ENCODE measurements at regions not wholly inside any gene's neighbourhood (a gene's known extent, or its start where the extent isn't known, plus 50 kb on each side); places are given as distances from the start of the nearest gene placed in this dataset.
"Not testable (repeated sequence)": the region's sequence is repeated elsewhere in the genome, so short reads cannot be mapped to it uniquely, and the experiment has no call there.

DNA sequence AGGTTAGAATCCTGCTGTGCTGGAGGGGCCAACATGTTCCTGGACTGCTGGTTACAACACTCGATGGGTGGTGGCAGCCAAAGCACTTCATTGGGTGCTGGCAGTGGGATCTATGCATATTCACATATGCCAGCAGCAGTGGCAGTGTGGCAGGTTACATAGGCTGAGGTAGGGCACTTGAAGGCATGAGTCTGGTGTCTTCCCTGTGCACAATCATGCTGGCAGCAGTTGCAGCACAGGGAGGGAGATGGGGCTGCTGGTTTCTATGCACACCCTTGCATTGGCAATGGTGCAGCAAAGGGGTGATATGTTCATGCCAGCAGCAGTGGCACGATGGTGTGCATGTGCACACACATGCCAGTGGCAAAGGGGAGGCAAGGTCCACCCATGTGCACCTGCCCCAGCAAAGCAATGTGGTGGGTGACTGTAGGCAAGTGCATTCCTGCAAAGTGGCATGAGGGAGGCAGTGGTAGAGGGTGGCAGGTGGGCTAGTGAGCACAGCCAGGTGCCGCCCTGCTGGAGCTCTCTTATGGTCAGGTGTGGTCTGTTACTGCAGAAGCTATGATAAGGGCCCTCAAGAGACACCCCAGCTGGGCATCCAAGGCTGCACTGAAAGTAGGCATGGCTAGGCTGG, 356.2 kb upstream of the STEAP1 start:
- no peaks in the 10 kb centered on the region for H3K27me3 Mint-ChIP-seq (ENCODE audit: low read depth)
- H3K4me1 Mint-ChIP-seq (ENCODE audit: low read depth): no peaks in the 10 kb centered on the region
- peaks cover 0 to 2% of the 10 kb centered on the region in 2 donors for H3K9me3 Mint-ChIP-seq
- no peak overlapping the region for H3K27ac Mint-ChIP-seq
- H3K4me3 Mint-ChIP-seq: no peak overlapping the region
- ATAC-seq (replicated peaks in 1 of 2): no peak
- H3K36me3 Mint-ChIP-seq (ENCODE audit: insufficient read depth in 2 of 2): no peaks in the 10 kb centered on the region
- DNase-seq: no peak

DNA sequence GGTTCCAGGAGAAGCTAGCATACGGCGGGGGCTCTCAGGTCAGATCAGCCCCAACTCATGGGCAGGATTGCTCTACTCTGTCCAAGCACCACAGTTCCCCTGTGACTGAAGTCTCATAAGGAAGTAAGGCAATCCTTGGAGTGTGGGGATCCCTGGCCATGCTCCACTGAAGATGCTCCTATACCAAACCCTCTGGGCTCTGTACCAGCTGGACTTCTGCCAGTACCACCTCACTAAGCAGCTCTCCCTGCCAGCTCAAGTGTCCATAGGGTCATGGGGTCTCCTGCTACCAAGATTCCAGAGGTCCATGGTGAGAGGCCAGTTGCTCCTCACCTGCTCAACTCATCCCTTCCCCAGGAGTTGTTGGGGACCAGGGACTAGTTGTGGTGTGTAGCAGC, 355.7 kb upstream of the STEAP1 start:
- no peaks in the 10 kb centered on the region for H3K4me1 Mint-ChIP-seq (ENCODE audit: low read depth)
- no peak overlapping the region for H3K4me3 Mint-ChIP-seq
- ATAC-seq (replicated peaks in 1 of 2) (no peak), DNase-seq (no peak)
- H3K27ac Mint-ChIP-seq: no peak overlapping the region
- no peaks in the 10 kb centered on the region for H3K27me3 Mint-ChIP-seq (ENCODE audit: low read depth)
- H3K36me3 Mint-ChIP-seq (ENCODE audit: insufficient read depth in 2 of 2): peaks cover 0 to 1% of the 10 kb centered on the region in 2 donors
- peaks cover 0 to 2% of the 10 kb centered on the region in 2 donors for H3K9me3 Mint-ChIP-seq

DNA sequence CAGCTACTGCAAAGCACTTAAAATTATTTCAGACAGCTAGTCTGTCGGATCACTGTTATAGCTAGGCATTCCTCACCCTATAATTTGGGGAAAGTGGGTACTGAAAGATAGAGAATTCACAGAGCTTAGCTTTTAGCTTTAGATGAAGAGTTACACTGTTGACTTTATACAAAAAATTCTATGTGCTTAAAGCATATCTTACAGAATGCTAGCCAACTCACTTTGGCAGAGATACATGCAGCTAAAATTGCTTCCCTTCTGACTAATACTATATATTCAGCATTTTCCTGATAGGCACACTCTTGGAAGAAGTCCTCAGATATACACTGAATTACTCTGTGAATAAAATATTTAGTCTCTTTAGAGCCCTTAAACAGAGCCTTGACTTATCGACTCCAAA, 353.5 kb upstream of the STEAP1 start:
- H3K9me3 Mint-ChIP-seq: peaks cover 0 to 2% of the 10 kb centered on the region in 2 donors
- H3K36me3 Mint-ChIP-seq (ENCODE audit: insufficient read depth in 2 of 2): peaks cover 0 to 1% of the 10 kb centered on the region in 2 donors
- H3K4me3 Mint-ChIP-seq: no peak overlapping the region
- ATAC-seq (replicated peaks in 1 of 2) (no peak), DNase-seq (no peak)
- no peaks in the 10 kb centered on the region for H3K4me1 Mint-ChIP-seq (ENCODE audit: low read depth)
- H3K27me3 Mint-ChIP-seq (ENCODE audit: low read depth): no peaks in the 10 kb centered on the region
- no peak overlapping the region for H3K27ac Mint-ChIP-seq

DNA sequence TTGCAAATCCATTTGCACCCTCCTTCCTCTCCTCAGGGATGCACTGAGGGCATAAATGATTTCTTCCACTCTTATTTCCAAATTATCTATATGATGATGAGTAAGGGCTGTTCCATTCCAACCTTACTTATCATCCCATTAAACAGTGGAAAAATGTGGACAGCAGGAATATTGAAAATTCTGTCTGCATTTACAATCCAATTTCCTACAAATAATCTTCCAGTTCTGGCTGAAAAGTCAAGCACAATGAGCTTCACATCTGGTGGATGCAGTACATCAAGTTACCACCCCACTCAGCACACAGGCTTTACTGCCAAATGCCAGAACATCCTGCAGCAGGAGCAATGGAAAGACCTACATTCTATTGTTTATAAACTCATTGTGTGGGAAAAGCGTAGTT, 345.0 kb upstream of the STEAP1 start:
- Mint-ChIP-seq H3K9me3 (peaks cover 3 to 7% of the 10 kb centered on the region in 2 donors), H3K4me1 (ENCODE audit: low read depth) (no peaks in the 10 kb centered on the region), H3K36me3 (ENCODE audit: insufficient read depth in 2 of 2) (no peaks in the 10 kb centered on the region), H3K27ac (no peak overlapping the region), H3K27me3 (ENCODE audit: low read depth) (no peaks in the 10 kb centered on the region), H3K4me3 (no peak overlapping the region)
- ATAC-seq (replicated peaks in 1 of 2) (no peak), DNase-seq (no peak)

DNA sequence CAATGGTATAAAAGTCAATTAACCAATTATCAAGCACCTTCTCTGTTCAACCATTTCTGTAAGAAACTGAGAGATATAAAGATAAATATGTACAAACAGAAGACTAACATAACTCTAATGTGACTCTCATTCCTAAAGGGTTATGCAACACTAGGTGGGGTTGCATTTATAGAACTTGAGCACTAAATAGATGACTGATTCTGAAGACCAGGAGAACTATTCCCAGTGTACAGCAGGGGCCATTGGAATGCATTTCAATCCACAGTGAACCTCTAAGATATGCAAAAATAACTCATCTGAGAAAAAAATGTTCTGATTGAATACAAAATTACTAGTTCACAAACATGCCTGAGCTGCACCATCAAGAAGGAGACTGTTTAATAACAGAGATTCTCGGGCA, 341.2 kb upstream of the STEAP1 start:
- no peak overlapping the region for H3K27ac Mint-ChIP-seq
- no peaks in the 10 kb centered on the region for H3K27me3 Mint-ChIP-seq (ENCODE audit: low read depth)
- H3K9me3 Mint-ChIP-seq: peaks cover 0 to 3% of the 10 kb centered on the region in 2 donors
- no peaks in the 10 kb centered on the region for H3K36me3 Mint-ChIP-seq (ENCODE audit: insufficient read depth in 2 of 2)
- H3K4me3 Mint-ChIP-seq: no peak overlapping the region
- ATAC-seq (replicated peaks in 1 of 2): no peak
- DNase-seq: no peak
- H3K4me1 Mint-ChIP-seq (ENCODE audit: low read depth): no peaks in the 10 kb centered on the region

DNA sequence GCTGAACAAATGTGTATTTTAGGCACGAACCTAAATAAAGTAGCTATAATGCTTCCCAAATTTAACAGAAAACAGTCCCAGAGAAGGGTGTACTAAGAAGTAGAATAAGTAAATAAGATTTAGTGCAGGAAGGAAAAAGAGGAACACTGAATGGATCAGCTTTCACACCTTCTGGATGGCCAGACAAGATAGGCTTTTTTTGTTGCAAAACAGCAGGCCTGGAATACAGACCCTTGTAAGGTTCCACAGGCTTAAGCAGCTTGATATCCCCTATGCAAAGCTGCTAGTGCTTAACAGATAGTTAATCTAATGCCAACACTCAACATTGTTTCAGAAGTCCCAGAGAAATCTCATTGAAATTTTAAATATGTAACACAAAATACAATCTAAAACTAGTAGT, 328.1 kb upstream of the STEAP1 start:
- DNase-seq: no peak
- Mint-ChIP-seq H3K9me3 (no peaks in the 10 kb centered on the region), H3K27ac (no peak overlapping the region), H3K27me3 (ENCODE audit: low read depth) (no peaks in the 10 kb centered on the region), H3K4me3 (no peak overlapping the region), H3K36me3 (ENCODE audit: insufficient read depth in 2 of 2) (no peaks in the 10 kb centered on the region), H3K4me1 (ENCODE audit: low read depth) (no peaks in the 10 kb centered on the region)
- ATAC-seq (replicated peaks in 1 of 2): no peak

DNA sequence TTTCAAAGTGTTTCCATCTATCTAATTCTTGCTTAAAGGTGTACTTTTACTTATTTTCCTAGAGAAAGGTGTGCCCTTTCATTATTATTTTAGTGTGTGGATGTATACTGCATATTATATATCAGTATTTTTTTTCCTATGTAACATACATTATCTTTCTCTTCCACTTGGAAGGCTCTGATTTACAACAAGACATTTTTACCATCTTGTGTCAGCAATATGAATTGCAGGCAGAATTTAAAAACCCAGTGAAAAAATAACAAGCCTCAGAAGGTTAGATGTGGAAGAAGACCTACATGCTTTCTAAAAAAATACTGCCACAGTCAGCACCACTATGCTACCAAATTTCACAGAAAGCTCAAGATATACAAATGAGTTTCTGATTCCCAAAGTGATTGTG, 327.7 kb upstream of the STEAP1 start:
- ATAC-seq (replicated peaks in 1 of 2) (no peak), DNase-seq (no peak)
- Mint-ChIP-seq H3K27ac (no peak overlapping the region), H3K27me3 (ENCODE audit: low read depth) (no peaks in the 10 kb centered on the region), H3K36me3 (ENCODE audit: insufficient read depth in 2 of 2) (no peaks in the 10 kb centered on the region), H3K4me1 (ENCODE audit: low read depth) (no peaks in the 10 kb centered on the region), H3K9me3 (no peaks in the 10 kb centered on the region), H3K4me3 (no peak overlapping the region)

DNA sequence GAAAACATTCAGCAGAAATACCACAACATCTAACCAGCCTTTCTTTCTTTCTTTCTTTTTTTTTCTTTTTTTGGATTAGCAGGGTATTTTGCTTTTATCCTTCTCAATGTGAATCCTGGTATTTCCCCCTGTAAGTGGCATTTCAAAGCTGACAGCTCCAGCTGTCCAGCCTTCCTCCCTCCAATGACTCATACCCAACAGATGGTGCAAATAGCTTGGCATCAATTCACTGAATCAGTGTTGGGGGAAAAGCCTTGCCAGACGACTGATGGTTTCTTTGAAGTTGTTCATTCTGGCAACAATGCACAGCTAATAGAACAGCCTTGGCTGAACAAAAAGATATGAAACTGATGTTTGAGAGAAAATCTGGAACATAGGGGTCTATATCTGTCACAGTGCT, 316.8 kb upstream of the STEAP1 start:
- H3K4me1 Mint-ChIP-seq (ENCODE audit: low read depth): no peaks in the 10 kb centered on the region
- H3K27me3 Mint-ChIP-seq (ENCODE audit: low read depth): no peaks in the 10 kb centered on the region
- H3K27ac Mint-ChIP-seq: no peak overlapping the region
- DNase-seq (no peak), ATAC-seq (replicated peaks in 1 of 2) (no peak)
- H3K4me3 Mint-ChIP-seq: no peak overlapping the region
- H3K36me3 Mint-ChIP-seq (ENCODE audit: insufficient read depth in 2 of 2): no peaks in the 10 kb centered on the region
- no peaks in the 10 kb centered on the region for H3K9me3 Mint-ChIP-seq

DNA sequence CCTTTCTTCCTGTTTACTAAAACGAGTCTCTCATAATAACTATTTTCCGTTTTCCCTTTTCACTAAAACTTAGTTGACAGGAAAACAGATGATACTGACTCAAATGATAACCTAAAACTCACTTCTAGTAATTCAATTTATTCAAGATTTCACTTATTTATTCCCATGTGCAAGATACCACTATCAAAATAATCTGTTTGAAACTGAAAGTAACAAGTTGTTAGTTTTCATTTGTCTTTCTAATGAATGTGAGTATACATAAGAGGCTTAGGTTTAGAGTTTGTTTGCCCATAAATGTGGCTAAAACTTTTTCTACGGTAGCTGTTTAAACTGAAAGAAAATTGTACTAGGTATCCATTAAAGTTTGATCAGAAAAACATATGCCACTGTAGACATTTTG, 314.9 kb upstream of the STEAP1 start:
- Mint-ChIP-seq H3K36me3 (ENCODE audit: insufficient read depth in 2 of 2) (no peaks in the 10 kb centered on the region), H3K4me1 (ENCODE audit: low read depth) (no peaks in the 10 kb centered on the region), H3K27ac (no peak overlapping the region), H3K9me3 (no peaks in the 10 kb centered on the region), H3K4me3 (peak overlapping the region in 1 of 2 donors; percentile 29), H3K27me3 (ENCODE audit: low read depth) (no peaks in the 10 kb centered on the region)
- DNase-seq (no peak), ATAC-seq (replicated peaks in 1 of 2) (no peak)

DNA sequence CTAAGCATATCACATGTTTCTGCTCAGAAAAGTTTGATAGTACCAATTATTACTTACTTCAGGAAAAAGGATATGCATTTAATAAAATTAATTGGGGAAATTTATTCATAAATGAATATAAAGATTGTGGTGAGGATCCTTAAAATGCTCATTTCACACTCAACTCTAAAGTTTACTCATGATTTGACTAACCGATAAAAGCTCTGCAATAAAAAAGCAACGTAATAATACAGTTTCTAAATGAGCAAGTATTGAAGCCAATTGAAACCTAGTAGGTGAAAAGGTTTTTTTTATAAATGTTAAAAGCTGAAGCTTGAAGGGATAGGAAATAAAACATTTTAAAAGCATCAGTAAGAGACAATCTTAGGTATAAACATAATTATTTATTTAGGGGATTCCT, 308.3 kb upstream of the STEAP1 start:
- DNase-seq: no peak
- Mint-ChIP-seq H3K9me3 (peaks cover 0 to 2% of the 10 kb centered on the region in 2 donors), H3K4me3 (no peak overlapping the region), H3K27ac (no peak overlapping the region), H3K4me1 (ENCODE audit: low read depth) (no peaks in the 10 kb centered on the region), H3K27me3 (ENCODE audit: low read depth) (no peaks in the 10 kb centered on the region), H3K36me3 (ENCODE audit: insufficient read depth in 2 of 2) (no peaks in the 10 kb centered on the region)
- ATAC-seq (replicated peaks in 1 of 2): no peak

DNA sequence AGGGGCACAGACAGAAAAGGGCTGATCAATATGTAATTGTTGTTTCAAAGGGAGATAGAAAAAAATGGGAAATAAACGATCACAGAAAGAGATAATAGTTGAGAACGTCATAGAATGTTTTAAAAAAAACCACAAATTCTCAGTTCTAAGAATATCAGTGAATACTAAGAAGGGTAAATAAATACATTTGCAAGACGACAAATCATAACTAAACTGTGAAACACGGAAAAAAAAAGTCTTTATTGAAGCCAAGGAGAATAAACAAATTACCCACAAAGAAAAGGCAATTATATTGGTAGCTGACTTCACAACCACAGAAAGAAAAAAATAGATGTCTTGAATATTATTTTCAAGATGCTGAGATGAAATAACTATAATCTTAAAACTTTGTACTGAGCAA, 305.2 kb upstream of the STEAP1 start:
- no peaks in the 10 kb centered on the region for H3K36me3 Mint-ChIP-seq (ENCODE audit: insufficient read depth in 2 of 2)
- H3K4me3 Mint-ChIP-seq: no peak overlapping the region
- peaks cover 0 to 2% of the 10 kb centered on the region in 2 donors for H3K9me3 Mint-ChIP-seq
- no peak for DNase-seq
- H3K27ac Mint-ChIP-seq: no peak overlapping the region
- ATAC-seq (replicated peaks in 1 of 2): no peak
- H3K27me3 Mint-ChIP-seq (ENCODE audit: low read depth): no peaks in the 10 kb centered on the region
- no peaks in the 10 kb centered on the region for H3K4me1 Mint-ChIP-seq (ENCODE audit: low read depth)

DNA sequence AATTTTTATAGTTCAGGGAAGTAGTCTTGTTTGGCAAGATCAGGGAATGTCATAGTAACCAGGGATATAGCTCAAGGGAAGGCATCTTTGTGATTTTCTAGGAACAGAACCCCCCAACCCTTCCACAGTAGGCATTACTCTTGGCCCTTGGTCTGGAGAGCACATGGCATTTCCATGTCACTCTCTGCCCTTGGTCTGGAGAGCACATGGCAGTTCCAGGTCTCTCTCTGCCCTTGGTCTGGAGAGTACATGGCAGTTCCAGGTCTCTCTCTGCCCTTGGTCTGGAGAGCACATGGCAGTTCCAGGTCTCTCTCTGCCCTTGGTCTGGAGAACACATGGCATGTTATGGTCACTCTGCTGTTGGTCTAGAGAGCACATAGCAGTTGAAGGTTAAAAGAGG, 297.2 kb upstream of the STEAP1 start:
- not testable (repeated sequence) for ATAC-seq (replicated peaks in 1 of 2); H3K9me3 Mint-ChIP-seq; H3K27me3 Mint-ChIP-seq (ENCODE audit: low read depth); H3K4me1 Mint-ChIP-seq (ENCODE audit: low read depth); H3K4me3 Mint-ChIP-seq; H3K36me3 Mint-ChIP-seq (ENCODE audit: insufficient read depth in 2 of 2); H3K27ac Mint-ChIP-seq; DNase-seq

DNA sequence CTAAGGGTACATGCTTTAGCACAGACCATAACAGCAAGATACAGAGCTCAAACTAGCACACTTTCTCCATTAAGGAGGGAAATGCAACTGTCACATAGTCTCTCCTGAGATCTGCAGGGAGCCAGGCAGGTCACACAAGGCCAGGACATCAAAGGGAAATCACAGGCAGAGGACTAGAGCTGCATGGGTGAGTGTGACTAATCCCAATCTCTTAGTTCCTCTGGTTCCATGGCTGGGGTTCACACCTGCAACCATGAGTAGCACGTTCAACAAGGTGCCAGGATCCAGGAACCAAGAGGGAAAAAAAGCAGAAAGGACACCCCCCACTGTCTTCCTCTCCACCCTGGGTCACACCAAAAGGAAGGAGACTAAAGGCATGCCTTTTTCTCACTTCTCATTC, 296.5 kb upstream of the STEAP1 start:
- Mint-ChIP-seq H3K27ac (no peak overlapping the region), H3K9me3 (peaks cover 0 to 4% of the 10 kb centered on the region in 2 donors), H3K4me3 (no peak overlapping the region), H3K27me3 (ENCODE audit: low read depth) (no peaks in the 10 kb centered on the region), H3K36me3 (ENCODE audit: insufficient read depth in 2 of 2) (no peaks in the 10 kb centered on the region), H3K4me1 (ENCODE audit: low read depth) (no peaks in the 10 kb centered on the region)
- DNase-seq (no peak), ATAC-seq (replicated peaks in 1 of 2) (no peak)

DNA sequence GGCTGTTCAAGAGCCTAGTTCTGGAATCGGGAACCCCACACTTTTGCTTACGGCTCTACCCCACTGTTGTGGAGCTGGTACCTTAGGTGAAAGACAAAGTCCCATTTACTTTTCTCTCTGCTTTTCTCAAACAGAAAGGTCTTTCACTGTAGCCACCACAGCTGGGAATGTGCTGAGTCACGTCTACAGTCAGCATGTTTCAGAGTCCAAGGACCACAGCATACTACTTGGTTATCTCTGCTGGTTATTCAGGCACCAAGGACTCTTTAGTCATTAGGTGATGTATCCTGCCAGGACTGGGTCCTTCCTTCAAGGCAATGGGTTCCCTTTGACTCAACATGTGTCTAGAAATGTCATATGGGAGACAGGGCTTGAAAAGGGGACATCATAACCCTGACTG, 266.8 kb upstream of the STEAP1 start:
- H3K4me1 Mint-ChIP-seq (ENCODE audit: low read depth): no peaks in the 10 kb centered on the region
- ATAC-seq (replicated peaks in 1 of 2): no peak
- no peak overlapping the region for H3K4me3 Mint-ChIP-seq
- H3K27ac Mint-ChIP-seq: no peak overlapping the region
- DNase-seq: no peak
- H3K9me3 Mint-ChIP-seq: peaks cover 0 to 4% of the 10 kb centered on the region in 2 donors
- H3K36me3 Mint-ChIP-seq (ENCODE audit: insufficient read depth in 2 of 2): no peaks in the 10 kb centered on the region
- H3K27me3 Mint-ChIP-seq (ENCODE audit: low read depth): no peaks in the 10 kb centered on the region

Data from activated T-cell treated with anti-CD3 and anti-CD28 coated beads, Interleukin-2, amount 50 U/mL, for 72 hours (primary cell).